Tibial nerve (tissue), 4 donors: ENCODE measurements at regions not wholly inside any gene's neighbourhood (a gene's known extent, or its start where the extent isn't known, plus 50 kb on each side); places are given as distances from the start of the nearest gene placed in this dataset.

Experiments
- EP300 ChIP-seq, 2 donors: sonication (generic); formaldehyde crosslinking; IDR thresholded peaks; one replicate each; pipeline ENCODE4 v1.6.1; 2017; ENCODE audit warnings: antibody characterized with exemption in 2 of 2, mild to moderate bottlenecking in 1 of 2
- POLR2A ChIP-seq, 2 donors: fragments of 450-650 bp; IDR thresholded peaks; one replicate each; pipeline ENCODE4 v1.6.1; 2017; ENCODE audit warnings: antibody characterized with exemption in 2 of 2, mild to moderate bottlenecking in 2 of 2, moderate library complexity in 2 of 2
- TF ChIP-seq, protein P1 (sequence below), 5 experiments: fragments of 200-600 bp in 3 of 5; fragments of 450-650 bp in 2 of 5; sonication (generic) in 3 of 5; IDR thresholded peaks; one replicate each; pipeline ENCODE4 v1.5.1; 2016 to 2019; ENCODE audit warnings: antibody characterized with exemption in 5 of 5, mild to moderate bottlenecking in 3 of 5, moderate library complexity in 2 of 5

- TF ChIP-seq, protein P1, sequence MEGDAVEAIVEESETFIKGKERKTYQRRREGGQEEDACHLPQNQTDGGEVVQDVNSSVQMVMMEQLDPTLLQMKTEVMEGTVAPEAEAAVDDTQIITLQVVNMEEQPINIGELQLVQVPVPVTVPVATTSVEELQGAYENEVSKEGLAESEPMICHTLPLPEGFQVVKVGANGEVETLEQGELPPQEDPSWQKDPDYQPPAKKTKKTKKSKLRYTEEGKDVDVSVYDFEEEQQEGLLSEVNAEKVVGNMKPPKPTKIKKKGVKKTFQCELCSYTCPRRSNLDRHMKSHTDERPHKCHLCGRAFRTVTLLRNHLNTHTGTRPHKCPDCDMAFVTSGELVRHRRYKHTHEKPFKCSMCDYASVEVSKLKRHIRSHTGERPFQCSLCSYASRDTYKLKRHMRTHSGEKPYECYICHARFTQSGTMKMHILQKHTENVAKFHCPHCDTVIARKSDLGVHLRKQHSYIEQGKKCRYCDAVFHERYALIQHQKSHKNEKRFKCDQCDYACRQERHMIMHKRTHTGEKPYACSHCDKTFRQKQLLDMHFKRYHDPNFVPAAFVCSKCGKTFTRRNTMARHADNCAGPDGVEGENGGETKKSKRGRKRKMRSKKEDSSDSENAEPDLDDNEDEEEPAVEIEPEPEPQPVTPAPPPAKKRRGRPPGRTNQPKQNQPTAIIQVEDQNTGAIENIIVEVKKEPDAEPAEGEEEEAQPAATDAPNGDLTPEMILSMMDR (IDR thresholded peaks at IDR 0.05): no peak
- TF ChIP-seq POLR2A (IDR thresholded peaks at IDR 0.05): no peak
- no peak for TF ChIP-seq EP300 (IDR thresholded peaks at IDR 0.05)
Measured at GRCh38 chr5:124261848-124262247, 484.6 kb downstream of the ZNF608 start.
